ENCODE measurements at regions not wholly inside any gene's neighbourhood (a gene's known extent, or its start where the extent isn't known, plus 50 kb on each side); places are given as distances from the start of the nearest gene placed in this dataset.

DNA sequence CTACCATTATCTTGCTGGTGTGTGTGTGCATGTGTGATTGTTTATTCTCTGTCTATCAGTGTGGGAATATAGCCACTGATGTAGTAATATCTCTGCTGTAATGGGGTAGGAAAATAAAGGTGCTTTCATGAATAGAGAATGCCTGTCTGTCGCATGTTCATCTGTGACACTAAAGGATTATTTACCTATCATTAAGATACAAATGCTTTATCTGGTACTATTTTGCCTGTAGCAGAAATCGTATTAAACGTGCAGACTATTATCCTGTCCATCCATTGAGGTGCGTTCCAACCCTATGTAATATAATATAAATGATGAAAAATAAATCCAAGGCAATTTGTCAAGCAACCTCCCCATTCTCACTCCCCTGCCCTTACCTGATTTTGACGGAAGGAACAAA lies 1215.1 kb downstream of the BCL11B start:
- no peak overlapping the region for H3K4me3 ChIP-seq (ENCODE audit: low read depth, low read length)
- TF ChIP-seq CTCF (IDR thresholded peaks at IDR 0.05; ENCODE audit: low read depth, low read length): no peak
- TF ChIP-seq, protein P1, sequence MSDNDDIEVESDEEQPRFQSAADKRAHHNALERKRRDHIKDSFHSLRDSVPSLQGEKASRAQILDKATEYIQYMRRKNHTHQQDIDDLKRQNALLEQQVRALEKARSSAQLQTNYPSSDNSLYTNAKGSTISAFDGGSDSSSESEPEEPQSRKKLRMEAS (IDR thresholded peaks at IDR 0.05; ENCODE audit: low read depth, low read length): no peak
- DNase-seq (ENCODE audit: low read depth): no peak

DNA sequence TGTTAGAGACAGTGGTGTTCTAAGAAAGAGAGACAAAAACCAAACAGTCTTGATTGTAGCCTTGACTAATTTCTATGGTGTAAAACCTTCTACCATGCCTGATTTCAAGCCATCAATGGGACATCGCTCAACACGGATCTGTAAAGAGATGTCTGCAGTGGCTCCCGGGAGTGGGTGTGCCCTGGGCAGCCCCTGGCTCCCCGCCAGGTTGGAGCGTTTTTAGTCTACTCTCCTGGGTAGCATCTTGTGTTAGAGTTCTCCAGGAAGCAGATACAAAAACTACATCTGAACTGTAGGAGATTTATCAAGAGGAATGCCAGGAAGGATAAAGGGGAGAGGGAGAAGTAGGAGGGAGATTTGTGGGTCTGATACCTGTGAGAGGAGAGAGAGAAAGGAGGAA lies 1212.9 kb downstream of the BCL11B start:
- H3K4me3 ChIP-seq (ENCODE audit: low read depth, low read length): no peak overlapping the region
- no peak for DNase-seq (ENCODE audit: low read depth)
- TF ChIP-seq POLR2A (IDR thresholded peaks at IDR 0.05; ENCODE audit: extremely low read depth, insufficient read length): no peak

DNA sequence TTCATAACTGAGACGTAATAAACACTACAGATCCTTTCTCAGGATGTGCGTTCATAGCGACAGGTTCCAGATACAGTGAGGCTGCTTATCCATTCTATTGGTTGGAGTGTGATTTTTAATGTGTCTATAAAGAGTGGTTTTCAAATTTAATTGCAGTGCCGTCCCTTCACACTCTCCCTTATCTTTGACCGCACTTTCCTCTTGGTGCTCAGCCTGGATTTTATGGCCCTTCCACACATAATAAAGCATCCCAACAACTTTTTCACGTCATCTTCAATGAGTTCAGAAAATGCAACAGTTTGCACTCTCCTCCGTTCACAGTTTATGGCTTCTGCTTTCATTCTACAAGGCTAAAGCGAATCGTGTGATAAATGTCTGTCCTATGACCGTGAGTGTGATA lies 1209.9 kb downstream of the BCL11B start:
- no peak overlapping the region for H3K4me3 ChIP-seq (ENCODE audit: low read depth, low read length)
- DNase-seq (ENCODE audit: low read depth): no peak
- no peak for TF ChIP-seq POLR2A (IDR thresholded peaks at IDR 0.05; ENCODE audit: extremely low read depth, insufficient read length)
- TF ChIP-seq, protein P1 (IDR thresholded peaks at IDR 0.05; ENCODE audit: low read depth, low read length): no peak
- no peak for TF ChIP-seq CTCF (IDR thresholded peaks at IDR 0.05; ENCODE audit: low read depth, low read length)

DNA sequence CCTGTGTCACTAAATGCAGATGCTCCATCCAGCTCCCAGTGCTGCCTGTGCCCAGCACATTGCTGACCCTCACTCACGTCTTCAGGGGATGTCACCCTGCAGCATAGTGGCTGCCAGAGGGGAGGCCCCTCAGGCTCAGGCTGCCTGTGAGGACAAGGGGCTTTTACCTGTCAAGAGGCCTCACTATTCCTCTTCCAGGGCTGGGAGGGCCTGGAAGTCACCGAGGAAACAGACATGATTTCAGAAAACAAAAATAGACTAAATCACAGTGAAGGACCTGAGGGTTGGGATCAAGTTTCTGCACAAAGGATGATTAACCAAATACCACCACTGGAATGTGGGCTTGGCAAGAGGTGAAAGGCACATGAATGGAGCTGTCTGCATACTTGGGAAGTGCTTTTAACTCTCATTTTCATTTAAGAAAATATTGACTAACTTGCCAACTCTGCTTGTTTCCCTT lies 1202.3 kb downstream of the BCL11B start:
- no peak for DNase-seq (ENCODE audit: low read depth)
- no peak overlapping the region for H3K4me3 ChIP-seq (ENCODE audit: low read depth, low read length)

GRCh38 chr14:98070536-98070935 lies 1201.5 kb downstream of the BCL11B start:
- H3K4me3 ChIP-seq (ENCODE audit: low read depth, low read length): no peak overlapping the region
- DNase-seq (ENCODE audit: low read depth): no peak
- TF ChIP-seq POLR2A (IDR thresholded peaks at IDR 0.05; ENCODE audit: extremely low read depth, insufficient read length): no peak
- no peak for TF ChIP-seq CTCF (IDR thresholded peaks at IDR 0.05; ENCODE audit: low read depth, low read length)
- no peak for TF ChIP-seq MYC (IDR thresholded peaks at IDR 0.05; ENCODE audit: low read depth, low read length)
- TF ChIP-seq, protein P1 (IDR thresholded peaks at IDR 0.05; ENCODE audit: low read depth, low read length): no peak

More for the DNA sequence above, 1202.3 kb downstream of the BCL11B start:
- TF ChIP-seq MYC (IDR thresholded peaks at IDR 0.05; ENCODE audit: low read depth, low read length) (no peak), POLR2A (IDR thresholded peaks at IDR 0.05; ENCODE audit: extremely low read depth, insufficient read length) (no peak), CTCF (IDR thresholded peaks at IDR 0.05; ENCODE audit: low read depth, low read length) (no peak)
- TF ChIP-seq, protein P1 (IDR thresholded peaks at IDR 0.05; ENCODE audit: low read depth, low read length): no peak

DNA sequence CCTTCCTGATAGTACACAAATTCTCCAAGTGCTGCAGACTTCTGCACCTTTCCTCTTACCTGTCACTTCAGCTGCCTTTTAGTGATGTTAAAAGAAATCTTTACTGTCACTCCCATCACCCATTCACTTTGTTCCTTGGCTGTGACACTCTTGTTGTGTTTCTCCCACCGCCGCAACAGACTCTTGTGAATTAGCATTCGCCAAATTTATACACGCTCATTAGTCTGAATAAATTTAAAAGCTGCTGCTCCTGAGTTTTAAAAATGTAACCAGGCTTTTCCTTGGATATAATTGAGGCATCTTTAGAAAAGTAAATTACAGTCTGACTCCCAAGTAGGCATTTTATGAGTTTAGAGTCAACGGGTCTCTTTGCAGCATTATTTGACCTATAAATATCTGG lies 1197.9 kb downstream of the BCL11B start:
- DNase-seq (ENCODE audit: low read depth): no peak
- TF ChIP-seq CTCF (IDR thresholded peaks at IDR 0.05; ENCODE audit: low read depth, low read length) (no peak), POLR2A (IDR thresholded peaks at IDR 0.05; ENCODE audit: extremely low read depth, insufficient read length) (no peak), MYC (IDR thresholded peaks at IDR 0.05; ENCODE audit: low read depth, low read length) (no peak)
- TF ChIP-seq, protein P1 (IDR thresholded peaks at IDR 0.05; ENCODE audit: low read depth, low read length): no peak
- H3K4me3 ChIP-seq (ENCODE audit: low read depth, low read length): no peak overlapping the region

Measured in NB4 (cell line).